ENCODE measurements at regions not wholly inside any gene's neighbourhood (a gene's known extent, or its start where the extent isn't known, plus 50 kb on each side); places are given as distances from the start of the nearest gene placed in this dataset.

DNA sequence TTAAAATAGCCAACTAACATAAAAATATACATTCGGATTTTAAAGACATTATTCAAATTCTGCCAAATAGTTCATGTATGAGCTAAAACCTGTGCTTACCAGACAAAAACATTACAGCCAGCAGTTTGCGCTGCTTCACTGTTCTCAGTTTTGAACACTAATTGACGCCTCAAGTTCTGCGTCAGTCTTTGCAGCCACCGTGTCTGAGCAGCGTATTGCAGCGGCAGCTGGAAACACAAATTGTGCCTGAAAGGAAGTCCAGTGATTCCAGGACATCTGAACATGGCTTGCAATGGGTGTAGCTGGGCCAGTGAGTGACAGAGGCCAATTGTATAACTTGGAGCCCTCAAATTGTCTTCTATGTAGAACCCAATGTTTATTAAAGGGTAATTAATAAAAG, 267.6 kb downstream of the TFCP2L1 start:
- intact Hi-C loops (cut with micrococcal nuclease) = no loop called here

DNA sequence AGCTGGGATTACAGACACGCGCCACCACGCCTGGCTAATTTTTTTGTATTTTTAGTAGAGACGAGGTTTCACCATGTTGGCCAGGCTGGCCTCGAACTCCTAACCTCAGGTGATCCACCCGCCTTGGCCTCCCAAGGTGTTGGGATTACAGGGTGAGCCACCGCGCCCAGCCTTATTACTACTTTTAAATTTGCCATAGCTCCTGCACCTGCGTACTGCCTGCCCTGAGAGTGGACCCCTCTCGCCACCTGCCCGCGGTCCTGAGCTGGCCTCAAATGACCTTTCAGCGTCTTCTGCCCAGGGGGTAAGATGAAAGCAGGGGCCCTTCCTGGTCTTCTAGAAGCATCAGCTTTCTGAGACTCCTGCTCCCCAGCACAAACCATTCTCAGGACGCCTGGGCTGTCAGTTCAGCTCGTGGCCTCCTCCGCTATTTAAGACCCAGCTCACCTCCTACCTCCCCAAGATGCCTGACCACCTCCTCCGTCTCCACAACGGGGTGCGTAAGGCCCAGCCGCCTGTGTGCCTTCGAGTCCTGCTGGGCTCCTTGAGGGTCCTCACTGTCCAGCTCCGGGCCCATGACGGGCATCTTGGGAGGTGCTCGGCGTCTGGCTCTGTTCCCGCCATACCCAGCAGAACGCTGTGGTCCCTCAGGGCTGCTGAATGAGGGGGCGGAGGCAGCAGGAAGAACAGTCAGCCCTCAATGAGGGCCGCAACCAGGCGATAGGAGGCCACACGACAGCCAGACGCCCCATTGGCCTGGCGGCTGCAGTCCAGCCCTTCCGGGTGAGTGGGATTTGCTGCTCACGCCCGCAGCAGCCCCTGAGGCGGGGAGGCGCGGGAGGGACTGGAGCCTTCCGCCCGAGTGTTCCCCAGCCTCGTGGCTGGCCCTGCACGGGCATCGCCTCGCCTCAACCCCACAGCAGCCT, 266.6 kb downstream of the TFCP2L1 start:
- intact Hi-C loops (cut with micrococcal nuclease) = no loop called here

DNA sequence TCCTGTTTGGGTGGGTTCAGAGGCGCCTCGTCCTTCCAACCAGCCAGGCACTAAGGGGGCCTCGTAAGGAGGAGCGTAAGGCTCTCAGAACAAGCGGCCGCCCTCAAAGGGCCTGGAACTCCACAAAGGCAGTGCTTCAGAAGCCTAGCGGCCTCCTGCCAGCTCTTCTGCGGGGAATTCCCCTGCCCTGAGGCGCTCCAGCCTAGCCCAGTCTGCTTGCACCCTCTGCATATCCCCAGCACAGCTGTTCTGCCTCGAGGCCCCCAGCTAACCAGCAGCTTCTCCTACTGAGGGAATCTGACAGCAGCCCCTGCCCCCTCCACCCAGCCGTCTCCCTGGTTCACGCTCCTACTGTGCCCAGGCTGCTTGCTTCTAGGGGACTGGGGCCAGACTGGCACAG, 265.9 kb downstream of the TFCP2L1 start:
- intact Hi-C loops (cut with micrococcal nuclease) = no loop called here

DNA sequence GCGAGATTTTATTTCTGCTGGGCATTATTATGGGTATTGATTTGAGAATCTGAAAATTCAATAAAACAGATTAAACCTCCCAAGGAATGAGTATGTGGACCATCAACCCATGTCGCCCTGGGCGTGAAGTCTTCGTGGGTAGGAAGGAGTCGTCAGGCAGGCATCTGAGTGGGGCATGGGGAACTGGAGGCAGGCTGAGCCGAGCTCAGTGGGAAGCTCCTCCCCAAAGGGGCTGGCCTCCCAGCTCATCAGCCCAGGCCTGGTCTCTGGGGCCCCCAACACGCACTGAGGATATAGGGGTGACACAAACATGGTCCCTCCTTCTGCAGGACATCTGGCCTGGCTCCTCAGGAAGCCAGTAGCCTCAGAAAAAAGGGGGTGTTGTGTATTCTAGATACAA, 265.2 kb downstream of the TFCP2L1 start:
- intact Hi-C loops (cut with micrococcal nuclease) = no loop called here

DNA sequence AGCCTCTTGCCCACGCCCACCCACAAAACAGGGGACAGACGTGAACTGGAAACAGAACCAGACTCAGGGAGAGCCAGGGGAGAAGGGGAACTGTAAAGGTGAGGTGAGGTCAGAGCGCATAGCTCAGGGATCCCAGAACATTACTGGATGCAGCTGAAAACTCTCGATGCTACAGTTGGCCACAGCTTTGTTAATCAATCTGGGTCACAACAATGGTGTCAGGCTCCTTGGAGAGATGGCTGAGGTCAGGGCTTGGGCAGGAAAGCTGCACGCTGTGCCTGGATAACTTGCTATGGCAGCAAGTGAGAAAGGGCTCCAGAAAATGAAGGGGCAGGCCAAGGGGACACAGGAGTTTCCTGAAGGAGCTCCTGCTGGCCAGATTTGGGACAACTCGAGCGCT, 263.3 kb downstream of the TFCP2L1 start:
- intact Hi-C loops (cut with micrococcal nuclease) = no loop called here

DNA sequence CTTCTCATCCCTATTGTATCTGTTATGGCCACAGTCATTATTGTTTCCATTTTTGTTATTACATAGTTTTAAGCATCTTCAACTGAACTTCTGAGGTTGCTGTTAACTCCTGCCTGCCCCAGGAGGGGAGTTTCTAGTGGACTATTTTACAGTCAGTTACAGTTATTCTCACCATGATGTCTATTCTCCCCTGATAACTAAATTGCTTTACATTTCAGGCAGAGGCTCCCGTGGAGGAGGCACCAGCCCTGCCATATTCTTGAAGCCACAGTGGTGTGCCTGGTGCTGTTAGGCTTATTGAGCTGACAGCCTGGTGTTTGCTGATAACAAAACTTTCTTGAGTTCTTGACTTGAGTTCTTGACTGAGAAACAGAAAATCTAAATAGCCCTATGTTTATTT, 256.4 kb downstream of the TFCP2L1 start:
- intact Hi-C loops (cut with micrococcal nuclease) = no loop called here

DNA sequence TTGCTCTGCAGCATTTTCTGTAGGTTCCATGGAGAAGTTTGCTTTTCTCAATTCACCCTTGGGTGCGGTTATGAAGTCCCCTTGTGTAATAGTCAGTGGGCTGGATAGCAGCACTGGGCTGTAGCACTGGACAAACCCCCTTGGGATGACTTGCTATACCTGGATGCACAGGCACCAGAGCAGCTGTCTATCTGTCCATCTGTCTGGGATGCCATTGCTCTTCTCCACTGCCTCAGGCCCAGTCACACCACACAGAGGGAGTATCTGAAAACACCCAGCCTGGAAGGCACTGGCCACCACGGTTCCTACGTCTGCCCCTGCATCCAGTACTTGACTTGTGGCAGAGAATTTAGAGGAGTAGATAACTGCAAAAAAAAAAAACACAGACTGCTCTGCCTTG, 254.5 kb downstream of the TFCP2L1 start:
- intact Hi-C loops (cut with micrococcal nuclease) = no loop called here

DNA sequence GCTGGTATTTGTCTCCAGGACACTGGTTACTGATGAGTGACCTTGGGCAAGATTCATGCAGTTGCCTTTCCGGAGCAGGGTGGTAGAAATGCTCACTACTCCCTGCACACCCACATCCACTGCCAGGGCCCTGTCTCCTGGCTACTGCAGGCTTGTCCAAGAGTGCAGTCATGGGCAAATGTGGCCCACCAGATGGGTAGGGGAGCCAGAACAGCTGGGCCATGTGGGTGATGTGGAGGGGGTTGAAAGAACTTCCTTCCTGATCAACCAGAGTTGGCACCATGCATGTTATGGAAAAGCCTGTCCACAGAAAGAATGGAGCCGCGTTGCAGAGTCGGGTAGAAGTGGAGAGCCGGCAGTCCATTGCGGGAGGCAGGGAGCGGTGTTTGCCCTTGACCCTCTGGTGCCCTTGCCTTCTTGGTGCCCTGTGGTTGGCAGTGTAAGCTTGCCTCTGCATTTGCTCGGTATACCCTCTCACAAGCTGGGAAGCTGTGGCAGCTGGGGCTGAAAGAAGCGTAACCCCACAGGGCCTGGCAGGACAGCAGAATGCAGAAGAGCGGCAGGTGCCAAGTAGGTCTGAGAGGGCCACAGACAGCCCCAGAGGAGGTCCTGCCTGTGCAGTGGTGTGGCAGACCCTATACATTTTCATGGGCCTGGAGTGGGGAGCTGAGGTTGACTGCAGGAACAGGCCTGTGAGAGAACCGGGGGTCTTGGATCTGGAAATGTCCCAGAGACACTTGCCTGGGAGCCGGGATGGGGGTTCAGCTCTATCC, 253.2 kb downstream of the TFCP2L1 start:
- intact Hi-C loops (cut with micrococcal nuclease) = no loop called here

DNA sequence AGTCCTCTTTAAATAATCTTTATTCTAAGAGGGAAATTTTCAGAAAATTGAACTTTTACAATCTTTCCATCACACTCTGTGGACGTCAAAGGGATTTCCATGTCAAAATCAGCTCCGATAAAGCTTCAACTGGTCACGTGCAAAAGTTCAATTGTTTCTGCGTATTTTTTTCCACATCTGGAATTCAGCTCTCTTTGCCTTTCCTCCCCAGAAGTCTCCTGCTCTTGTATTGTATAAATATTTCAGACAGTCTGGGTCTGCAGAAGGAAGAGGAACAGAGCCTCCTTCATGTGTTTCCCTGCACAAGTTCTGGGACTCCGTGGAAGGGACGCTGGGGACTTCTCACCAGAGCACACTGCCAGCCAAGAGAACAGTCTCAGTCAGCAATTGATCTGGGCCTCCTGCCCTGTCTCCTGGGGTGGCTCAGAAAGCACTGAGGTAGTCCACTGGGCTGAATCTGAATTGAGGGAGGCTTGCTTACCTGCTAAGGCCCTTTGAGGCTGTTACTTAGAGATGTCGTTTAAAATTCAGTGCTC, 251.5 kb downstream of the TFCP2L1 start:
- intact Hi-C loops (cut with micrococcal nuclease) = no loop called here

DNA sequence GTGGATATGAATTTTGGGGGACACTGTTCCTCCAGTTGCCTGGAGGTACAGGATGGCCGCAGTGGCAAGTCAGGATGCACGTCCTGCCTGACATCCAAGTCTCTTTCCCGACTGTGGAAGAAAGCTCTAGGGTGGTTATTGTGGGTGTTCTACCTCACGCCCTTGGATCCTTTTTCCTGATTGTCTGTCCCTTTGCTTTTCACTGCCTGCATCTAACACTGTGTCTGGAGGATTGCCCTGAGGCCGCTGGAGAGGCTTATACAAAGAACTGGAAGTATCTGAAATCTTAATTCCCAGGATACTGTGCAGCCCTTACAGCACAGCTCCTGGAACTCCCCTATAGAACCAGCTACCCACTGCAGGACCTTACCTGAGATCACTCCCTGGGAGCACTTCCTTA, 250.5 kb downstream of the TFCP2L1 start:
- intact Hi-C loops (cut with micrococcal nuclease) = no loop called here

DNA sequence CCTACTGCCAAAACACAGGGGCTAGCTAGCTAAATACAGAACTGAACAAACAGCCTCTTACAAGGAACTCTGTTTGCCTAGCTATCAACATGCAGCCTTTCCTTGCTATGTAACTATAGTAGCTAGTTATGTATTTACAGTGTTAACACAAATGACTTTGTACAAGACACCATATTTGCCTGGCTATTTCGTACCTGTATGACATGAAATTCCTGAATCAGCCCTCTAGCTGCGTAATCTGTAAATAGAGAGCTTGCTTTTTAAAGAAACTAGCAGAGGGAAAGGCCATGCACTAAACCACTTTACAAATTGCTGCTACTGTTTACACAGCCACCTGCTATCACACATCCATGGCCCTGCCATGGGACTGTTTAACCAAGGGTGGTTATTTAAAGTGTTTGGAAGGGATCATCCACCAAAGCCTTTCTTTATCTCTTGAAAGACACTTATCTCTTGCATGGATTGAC, 248.7 kb downstream of the TFCP2L1 start:
- intact Hi-C loops (cut with micrococcal nuclease) = no loop called here

DNA sequence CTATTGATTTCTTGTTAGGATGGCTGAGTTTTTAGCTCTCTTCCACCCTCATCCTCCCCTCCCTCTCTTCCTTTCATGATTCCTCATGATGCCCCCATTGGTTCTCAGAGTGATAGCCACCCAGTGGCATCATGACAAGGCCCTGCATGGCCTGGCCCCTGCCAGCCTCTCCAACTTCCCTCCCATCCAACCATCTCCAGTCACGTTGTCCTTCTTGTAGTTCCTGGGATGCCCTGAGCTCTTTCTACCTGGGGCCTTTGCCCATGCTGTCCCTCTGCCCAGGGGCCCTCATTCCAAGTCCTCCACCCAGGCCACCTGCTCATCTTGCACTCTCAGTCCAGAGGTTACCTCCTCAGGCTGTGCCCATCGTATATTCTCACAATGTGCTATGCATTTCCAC, 247.5 kb downstream of the TFCP2L1 start:
- intact Hi-C loops (cut with micrococcal nuclease) = no loop called here

DNA sequence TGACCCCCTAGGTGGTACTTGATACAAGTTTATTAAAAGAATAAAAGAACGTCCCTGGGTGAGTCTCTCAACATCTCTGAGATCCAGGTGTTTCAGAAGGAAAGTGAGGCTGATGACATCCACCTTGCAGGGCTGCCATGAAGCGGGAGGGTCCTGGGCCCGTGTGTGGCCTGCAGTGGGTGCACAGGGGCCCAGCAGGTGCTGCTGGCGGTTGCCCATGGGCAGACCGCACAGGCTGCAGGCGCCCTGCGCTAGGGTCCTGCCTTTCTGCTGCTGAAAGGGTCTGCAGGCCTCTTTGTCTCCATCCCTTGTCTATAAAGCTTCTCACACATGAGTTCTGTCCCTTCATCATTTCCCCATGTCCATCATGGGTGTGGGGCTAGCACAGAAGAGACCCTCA, 247.0 kb downstream of the TFCP2L1 start:
- intact Hi-C loops (cut with micrococcal nuclease) = no loop called here

DNA sequence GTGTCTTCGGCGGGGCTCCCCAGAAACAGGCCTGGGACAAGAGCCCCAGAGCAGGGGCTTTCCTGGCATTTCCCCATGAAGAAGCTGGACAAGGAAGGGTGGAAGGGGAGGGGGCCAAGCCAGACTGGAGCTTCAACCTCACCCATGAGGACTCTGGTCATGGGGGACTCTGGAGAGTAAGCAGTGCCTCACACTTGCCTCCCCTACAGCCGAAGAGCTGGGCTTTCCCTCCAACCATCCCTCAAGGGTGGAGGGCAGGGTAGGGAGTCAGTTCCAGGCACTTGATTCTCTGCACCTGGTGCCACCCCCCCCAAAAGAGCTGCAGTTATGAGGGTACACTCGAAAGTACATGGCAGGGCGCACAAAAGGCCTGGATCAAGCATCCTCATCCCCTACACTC, 246.6 kb downstream of the TFCP2L1 start:
- intact Hi-C loops (cut with micrococcal nuclease) = no loop called here

DNA sequence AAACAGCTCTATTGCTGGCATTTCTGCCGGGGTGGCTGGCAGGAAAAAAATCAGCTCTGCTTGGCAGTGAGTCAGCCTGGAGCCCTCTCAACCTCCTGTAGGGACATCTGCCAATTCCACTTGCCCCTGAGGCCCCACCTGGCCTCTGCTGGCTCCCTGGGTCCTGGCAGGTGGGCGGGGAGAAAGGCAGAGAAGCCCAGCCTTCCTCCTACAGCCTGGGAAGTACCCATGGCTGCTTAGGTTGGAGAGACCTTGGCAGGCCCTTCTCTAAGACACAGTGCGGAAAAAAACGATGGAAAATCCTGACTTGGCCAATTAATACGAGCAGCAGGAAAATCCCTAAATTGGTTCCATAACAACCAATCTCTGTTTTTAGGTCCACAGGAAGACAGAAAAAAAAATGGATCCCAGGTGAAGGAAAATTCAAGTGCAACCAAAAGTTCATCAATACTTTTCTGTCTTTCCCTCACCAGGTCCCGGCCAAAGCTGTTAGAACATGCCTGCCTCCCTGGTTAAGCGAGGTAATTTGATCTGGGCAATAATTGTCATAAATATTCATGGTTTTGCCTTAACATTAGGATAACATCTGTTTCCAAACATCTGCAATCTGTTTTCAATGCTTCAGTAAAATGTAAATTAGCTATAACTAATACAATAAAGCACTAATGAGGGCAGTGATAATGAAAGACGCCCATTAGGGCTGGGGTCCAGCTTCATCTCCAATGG, 245.9 kb downstream of the TFCP2L1 start:
- intact Hi-C loops (cut with micrococcal nuclease) = no loop called here

DNA sequence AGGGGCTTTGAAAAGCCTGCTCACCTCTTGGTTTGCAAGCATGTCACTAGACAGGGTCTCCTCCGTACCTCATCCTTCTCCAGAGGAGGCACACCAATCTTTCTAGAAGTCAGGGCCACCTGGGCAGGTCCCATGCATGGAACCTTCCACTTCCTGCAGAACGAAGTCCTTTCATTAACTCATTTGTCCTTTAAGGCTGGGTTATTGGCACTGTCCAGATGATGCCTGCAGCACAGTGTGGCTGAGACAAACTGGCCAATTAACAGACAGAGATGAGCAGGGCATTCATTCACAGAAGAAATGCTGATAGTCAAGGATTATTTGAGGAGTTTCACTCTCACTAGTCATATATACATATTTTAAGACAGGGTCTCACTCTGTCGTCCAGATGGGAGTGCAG, 245.3 kb downstream of the TFCP2L1 start:
- intact Hi-C loops (cut with micrococcal nuclease) = no loop called here

DNA sequence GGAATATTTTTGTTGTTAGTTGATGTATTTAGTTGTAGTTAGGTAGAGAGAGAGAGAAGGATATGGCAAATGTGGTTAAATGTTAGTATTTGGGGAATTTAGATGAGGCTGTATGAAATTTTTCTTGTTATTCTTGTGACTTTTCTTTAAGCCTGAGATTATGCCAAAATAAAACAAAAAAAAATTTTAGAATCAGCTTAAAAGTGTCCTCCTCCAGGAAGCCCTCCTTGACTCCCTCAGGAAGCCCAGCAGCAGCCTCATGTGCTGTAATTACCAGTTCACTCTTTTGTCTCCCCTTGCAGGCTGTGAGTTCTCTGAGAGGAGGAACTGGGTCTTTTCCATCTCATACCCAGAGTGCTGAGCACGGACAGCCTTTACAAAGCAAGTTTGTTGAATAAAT, 243.5 kb downstream of the TFCP2L1 start:
- intact Hi-C loops (cut with micrococcal nuclease) = no loop called here

DNA sequence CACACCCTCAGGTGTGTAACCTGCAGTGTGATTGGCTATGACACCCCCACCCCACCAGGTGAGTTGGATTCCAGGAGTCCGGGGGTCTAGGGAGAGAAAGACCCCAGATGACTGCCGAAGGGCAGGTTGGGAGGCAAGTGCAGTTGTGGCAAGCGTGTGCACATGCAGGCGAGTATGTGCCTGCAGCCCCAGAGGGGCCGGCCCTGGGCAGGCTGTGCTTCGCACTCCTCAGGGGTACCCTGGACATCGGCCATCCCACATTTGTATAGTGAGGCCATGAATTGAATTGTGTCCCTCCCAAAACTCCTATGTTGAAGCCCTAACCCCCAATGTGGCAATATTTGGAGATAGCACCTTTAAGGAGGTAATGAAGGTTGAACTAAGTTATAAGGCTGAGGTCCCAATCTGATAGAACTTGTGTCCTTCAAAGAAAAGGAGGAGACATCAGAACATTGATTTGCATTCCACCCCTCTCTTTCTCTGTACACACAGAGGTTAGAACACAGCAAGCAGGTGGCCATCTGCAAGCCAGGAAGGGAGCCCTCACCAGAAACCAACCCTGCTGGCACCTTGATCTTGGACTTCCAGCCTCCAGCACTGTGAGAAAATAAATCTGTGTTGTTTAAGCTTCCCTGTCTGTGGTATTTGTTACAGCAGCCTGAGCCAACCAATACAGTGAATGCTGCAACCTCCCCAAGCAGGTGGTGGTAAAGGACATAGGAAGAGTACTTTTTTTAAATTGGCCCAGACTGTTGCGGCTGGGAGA, 241.8 kb downstream of the TFCP2L1 start:
- intact Hi-C loops (cut with micrococcal nuclease) = no loop called here

DNA sequence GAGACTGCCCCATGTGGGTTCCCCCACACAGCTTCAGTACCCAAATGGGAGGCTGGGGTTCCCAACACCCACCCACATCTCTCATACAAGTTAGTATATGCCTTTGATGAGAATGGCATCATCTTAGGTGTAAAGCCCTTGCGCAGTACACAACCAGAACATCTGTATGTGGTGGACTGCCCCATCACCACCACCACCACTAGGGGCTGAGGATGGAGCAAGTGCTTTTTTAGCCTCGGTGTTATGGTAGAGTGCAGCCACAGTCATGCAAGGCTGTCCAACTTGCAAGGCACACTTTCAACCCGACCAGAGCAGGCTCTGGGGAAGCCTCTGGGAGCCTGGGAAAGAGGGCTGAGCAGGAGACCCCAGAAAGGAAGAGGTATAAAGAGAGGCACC, 241.2 kb downstream of the TFCP2L1 start:
- intact Hi-C loops (cut with micrococcal nuclease) = no loop called here

DNA sequence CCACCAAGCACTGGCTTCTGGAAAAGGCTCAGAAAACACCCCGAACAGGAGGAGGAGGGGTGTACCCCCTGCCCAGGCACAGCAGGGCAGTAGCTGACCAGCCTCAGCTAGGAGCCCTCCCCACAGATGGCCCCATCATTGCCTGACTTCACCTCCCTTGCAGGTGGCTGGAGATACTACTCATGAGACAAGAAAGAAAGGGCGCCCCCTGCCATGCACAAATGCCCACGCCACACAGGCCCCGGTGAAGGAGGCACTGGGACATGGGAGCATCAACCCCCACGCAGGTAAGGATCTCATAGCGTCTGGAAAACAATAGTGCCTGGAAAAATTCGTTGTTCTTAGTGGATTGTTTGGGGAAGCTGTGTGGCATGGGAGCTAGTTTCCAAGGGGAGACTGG, 240.6 kb downstream of the TFCP2L1 start:
- intact Hi-C loops (cut with micrococcal nuclease) = no loop called here

DNA sequence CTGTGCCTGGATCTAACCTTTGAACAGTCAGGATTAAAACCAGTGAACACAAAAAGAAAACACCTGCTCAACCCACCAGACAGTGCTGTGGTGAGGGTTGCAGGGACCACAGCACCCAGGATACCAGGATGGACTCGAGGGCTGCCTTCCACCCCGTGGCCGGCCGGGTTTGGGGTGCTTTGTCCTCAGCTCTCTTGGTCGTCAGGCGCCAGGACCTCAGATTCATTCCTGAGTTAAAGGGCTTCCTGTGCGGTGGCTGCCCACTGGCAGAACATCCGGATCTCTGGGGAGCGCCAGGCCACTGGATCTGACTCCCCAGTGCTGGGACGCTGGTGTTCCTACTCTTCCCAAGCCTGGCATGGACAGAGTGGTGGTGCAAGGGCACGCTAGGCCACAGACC, 239.8 kb downstream of the TFCP2L1 start:
- intact Hi-C loops (cut with micrococcal nuclease) = no loop called here

Measured in T-helper 2 cell treated with Interferon-gamma antibody and Interleukin-4, amounts not matched to agents 100 ng/mL and 5 ng/mL, for 36 hours (primary cell).